Gastrocnemius medialis (tissue), 4 donors: ENCODE measurements at regions not wholly inside any gene's neighbourhood (a gene's known extent, or its start where the extent isn't known, plus 50 kb on each side); places are given as distances from the start of the nearest gene placed in this dataset.

ENCODE experiments used
- ATAC-seq, 2 donors: fragments of 150-250 bp; one replicate each; pipeline ENCODE4 v1.9.1; 2016
- DNase-seq, 2 donors: peaks; one replicate each; pipeline ENCODE4 v3.0.0-alpha.2; 2019
- H3K27ac ChIP-seq, 4 donors: fragments of 200-600 bp; sonication (generic); 1 replicate in 1 of 4; 2 replicates in 3 of 4; pipeline ENCODE4 v1.5.1; 2016 to 2018; ENCODE audit warnings: mild to moderate bottlenecking in 2 of 4, moderate library complexity in 1 of 4
- H3K27me3 ChIP-seq, 3 donors: fragments of 200-600 bp; sonication (generic) in 2 of 3; 1 replicate in 1 of 3; 2 replicates in 2 of 3; pipeline versions ENCODE4 v1.5.1 to v1.6.0; 2016 to 2019; ENCODE audit warnings: mild to moderate bottlenecking in 1 of 3, moderate library complexity in 1 of 3
- H3K36me3 ChIP-seq, 2 donors: fragments of 200-600 bp; sonication (generic) in 1 of 2; one replicate each; pipeline ENCODE4 v1.5.1; 2017 to 2018
- H3K4me1 ChIP-seq, 2 donors: fragments of 200-600 bp; sonication (generic) in 1 of 2; one replicate each; pipeline ENCODE4 v1.5.1; 2016 to 2017; ENCODE audit warnings: mild to moderate bottlenecking in 2 of 2
- H3K4me3 ChIP-seq, 4 donors: fragments of 200-600 bp; sonication (generic) in 3 of 4; 1 replicate in 1 of 4; 2 replicates in 3 of 4; pipeline ENCODE4 v1.5.1; 2016 to 2019; ENCODE audit warnings: mild to moderate bottlenecking in 2 of 4
- H3K9me3 ChIP-seq, 3 donors: fragments of 200-600 bp; sonication (generic) in 2 of 3; 1 replicate in 1 of 3; 2 replicates in 2 of 3; pipeline ENCODE4 v1.5.1; 2016 to 2019
- POLR2A ChIP-seq, 2 donors: fragments of 450-650 bp; IDR thresholded peaks; one replicate each; pipeline ENCODE4 v1.6.1; 2017; ENCODE audit warnings: antibody characterized with exemption in 2 of 2, mild to moderate bottlenecking in 2 of 2, moderate library complexity in 2 of 2
- in situ Hi-C, 4 donors: fragments of 200-750 bp; cut with MboI; loops; one replicate each; pipeline versions ENCODE4 v1.15.0 to v1.8.0; 2017; ENCODE audit warnings: low sequenced_read_pairs in 4 of 4
- intact Hi-C: fragments of 100-400 bp; cut with DNase I; formaldehyde crosslinking; loops from one replicate; pipeline ENCODE4 v1.15.1; 2023; ENCODE audit warnings: low total_unique reads
- TF ChIP-seq, protein P1 (sequence below), 5 experiments: fragments of 450-650 bp in 3 of 5; fragments of 200-600 bp in 2 of 5; sonication (generic) in 2 of 5; IDR thresholded peaks in 4 of 5; conservative IDR thresholded peaks in 1 of 5; 1 replicate in 4 of 5; 2 replicates in 1 of 5; pipeline ENCODE4 v1.5.1; 2016 to 2019; ENCODE audit warnings: antibody characterized with exemption in 5 of 5, mild to moderate bottlenecking in 3 of 5, moderate library complexity in 3 of 5

DNA sequence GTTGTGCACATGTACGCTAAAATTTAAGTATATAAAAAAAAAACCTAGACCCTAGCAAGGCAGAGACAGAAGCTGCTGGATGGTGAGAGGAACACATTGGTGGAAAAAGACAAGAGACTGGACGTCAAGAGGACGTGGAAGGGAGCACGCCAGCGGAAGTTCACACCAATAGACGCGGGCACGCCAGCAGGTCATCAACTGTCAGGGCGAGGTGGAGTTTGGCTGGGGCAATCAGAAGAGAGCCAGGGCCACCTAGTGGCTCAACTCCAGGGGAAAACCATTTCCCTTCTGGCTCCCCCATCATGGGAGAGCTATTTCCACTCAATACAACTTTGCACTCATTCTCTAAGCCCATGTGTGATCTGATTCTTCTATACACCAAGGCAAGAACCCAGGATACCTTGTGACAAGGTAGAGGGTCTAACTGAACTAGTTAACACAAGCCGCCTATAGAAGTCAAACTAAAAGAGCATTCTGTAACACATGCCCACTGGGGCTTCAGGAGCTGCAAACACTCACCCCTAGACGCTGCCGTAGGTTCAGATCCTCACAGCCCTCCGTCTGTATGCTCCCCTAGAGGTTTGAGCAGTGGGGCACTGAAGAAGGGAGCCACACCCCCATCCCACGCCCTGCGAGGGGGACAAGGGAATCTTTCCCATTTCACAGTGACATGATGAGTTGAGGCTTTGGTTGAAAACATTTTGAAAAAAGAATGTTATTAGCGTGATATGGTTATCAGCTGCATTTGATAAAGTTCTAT is 702.7 kb downstream of the TMTC2 start:
- Histone ChIP-seq H3K4me3 (no peak overlapping the region), H3K9me3 (peaks cover 0 to 4% (median 0%) of the 10 kb centered on the region in 3 donors), H3K27me3 (no peaks in the 10 kb centered on the region), H3K27ac (no peak overlapping the region), H3K4me1 (no peaks in the 10 kb centered on the region), H3K36me3 (no peaks in the 10 kb centered on the region)
- intact Hi-C loops: no loop called here
- no peak for DNase-seq
- TF ChIP-seq, protein P1, sequence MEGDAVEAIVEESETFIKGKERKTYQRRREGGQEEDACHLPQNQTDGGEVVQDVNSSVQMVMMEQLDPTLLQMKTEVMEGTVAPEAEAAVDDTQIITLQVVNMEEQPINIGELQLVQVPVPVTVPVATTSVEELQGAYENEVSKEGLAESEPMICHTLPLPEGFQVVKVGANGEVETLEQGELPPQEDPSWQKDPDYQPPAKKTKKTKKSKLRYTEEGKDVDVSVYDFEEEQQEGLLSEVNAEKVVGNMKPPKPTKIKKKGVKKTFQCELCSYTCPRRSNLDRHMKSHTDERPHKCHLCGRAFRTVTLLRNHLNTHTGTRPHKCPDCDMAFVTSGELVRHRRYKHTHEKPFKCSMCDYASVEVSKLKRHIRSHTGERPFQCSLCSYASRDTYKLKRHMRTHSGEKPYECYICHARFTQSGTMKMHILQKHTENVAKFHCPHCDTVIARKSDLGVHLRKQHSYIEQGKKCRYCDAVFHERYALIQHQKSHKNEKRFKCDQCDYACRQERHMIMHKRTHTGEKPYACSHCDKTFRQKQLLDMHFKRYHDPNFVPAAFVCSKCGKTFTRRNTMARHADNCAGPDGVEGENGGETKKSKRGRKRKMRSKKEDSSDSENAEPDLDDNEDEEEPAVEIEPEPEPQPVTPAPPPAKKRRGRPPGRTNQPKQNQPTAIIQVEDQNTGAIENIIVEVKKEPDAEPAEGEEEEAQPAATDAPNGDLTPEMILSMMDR (IDR thresholded peaks at IDR 0.05 in 4 of 5, conservative IDR thresholded peaks at IDR 0.05 in 1 of 5): no peak
- no peak for TF ChIP-seq POLR2A (IDR thresholded peaks at IDR 0.05)
- ATAC-seq: no peak
- in situ Hi-C loops: no loop called here

DNA sequence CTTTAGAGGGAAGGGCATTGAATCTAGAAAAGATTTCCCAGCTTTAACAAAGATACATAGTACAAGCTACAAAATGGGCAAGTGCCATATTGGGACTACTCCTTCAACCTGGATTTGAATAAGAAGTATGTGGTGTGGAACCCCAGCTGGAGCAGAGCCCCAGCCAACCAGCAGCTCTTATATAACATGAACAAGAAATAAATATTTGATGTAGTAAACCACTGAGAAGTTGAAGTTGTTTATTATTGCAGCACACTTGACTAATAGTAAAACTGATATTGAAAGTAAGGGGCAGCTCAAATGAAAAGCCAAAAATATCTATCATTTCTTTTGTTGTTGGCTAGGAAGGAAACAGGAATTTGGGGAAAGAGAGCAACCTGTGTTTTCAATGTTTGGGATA is 701.8 kb downstream of the TMTC2 start:
- Histone ChIP-seq H3K36me3 (no peaks in the 10 kb centered on the region), H3K27me3 (no peaks in the 10 kb centered on the region), H3K9me3 (peaks cover 0 to 4% (median 0%) of the 10 kb centered on the region in 3 donors), H3K4me3 (no peak overlapping the region), H3K27ac (no peak overlapping the region), H3K4me1 (no peaks in the 10 kb centered on the region)
- TF ChIP-seq, protein P1 (IDR thresholded peaks at IDR 0.05 in 4 of 5, conservative IDR thresholded peaks at IDR 0.05 in 1 of 5): no peak
- TF ChIP-seq POLR2A (IDR thresholded peaks at IDR 0.05): no peak
- no peak for ATAC-seq
- in situ Hi-C loops: no loop called here
- no peak for DNase-seq
- intact Hi-C loops: no loop called here

DNA sequence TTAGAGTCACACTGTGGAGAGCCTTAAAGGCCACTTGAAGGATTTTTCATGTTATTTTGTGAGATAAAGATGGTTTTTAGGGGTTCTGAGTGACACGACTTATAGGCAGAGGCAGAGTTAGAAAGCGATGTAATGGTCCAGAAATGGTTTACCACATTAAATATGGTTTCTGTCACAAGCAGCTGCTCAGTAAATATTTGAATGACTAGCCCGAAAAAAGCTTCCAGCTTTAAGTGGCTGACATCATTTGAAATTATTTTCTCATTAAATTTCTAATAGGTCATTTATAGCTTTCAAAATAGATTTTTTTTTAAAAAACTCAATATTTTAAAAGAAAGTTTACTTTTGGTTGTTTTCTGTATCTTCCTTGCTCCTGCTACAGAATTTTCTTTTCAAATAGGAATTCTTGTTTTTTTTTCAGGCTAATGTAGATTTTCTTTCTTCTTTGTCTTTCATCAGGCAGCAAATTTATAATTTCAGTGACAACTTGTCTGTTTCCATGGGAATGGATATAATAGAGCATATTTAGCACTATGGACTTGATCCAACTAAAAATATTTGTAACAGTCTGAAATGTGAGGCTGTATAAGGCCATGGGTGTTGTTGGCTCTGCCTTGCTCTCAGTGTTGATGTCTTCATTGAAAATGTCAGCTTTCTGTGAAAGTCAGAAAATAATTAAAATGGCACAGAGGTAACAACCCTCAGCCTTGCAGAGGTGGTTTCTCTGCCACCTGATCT is 700.0 kb downstream of the TMTC2 start:
- ATAC-seq: no peak
- H3K27ac ChIP-seq: no peak overlapping the region
- TF ChIP-seq POLR2A (IDR thresholded peaks at IDR 0.05): no peak
- TF ChIP-seq, protein P1 (IDR thresholded peaks at IDR 0.05 in 4 of 5, conservative IDR thresholded peaks at IDR 0.05 in 1 of 5): no peak
- peaks cover 0 to 4% (median 0%) of the 10 kb centered on the region in 3 donors for H3K9me3 ChIP-seq
- H3K4me1 ChIP-seq: no peaks in the 10 kb centered on the region
- no peak overlapping the region for H3K4me3 ChIP-seq
- DNase-seq: no peak
- in situ Hi-C loops (no loop called here), intact Hi-C loops (no loop called here)
- no peaks in the 10 kb centered on the region for H3K36me3 ChIP-seq
- H3K27me3 ChIP-seq: no peaks in the 10 kb centered on the region

DNA sequence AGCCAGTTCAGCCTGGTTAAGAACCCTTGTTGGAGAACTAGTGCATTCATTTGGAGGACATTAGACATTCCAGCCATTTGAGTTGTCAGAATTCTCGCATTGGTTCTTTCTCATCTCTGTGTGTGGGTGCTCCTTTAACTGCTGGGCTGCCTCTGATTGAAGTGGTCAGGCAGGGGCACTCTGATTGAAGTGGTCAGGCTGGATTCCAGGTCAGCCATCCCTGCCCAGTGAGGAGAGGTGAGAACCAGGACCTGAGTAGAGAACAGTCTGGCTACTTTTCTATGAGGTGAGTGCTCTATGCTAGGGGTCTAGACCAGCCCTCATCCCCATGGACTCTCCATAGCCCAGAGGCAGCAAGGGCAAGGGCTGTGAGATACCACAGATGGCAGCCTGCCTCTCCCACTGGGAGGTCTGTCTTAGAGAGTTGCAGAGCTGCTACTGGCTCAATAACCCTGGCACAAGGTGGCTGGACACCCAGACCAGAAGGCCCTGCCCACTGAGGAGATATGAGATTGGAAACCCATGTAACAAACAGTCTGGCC is 691.6 kb downstream of the TMTC2 start:
- intact Hi-C loops: no loop called here
- Histone ChIP-seq H3K27me3 (no peaks in the 10 kb centered on the region), H3K4me1 (no peaks in the 10 kb centered on the region), H3K36me3 (no peaks in the 10 kb centered on the region), H3K4me3 (no peak overlapping the region), H3K9me3 (no peaks in the 10 kb centered on the region), H3K27ac (no peak overlapping the region)
- in situ Hi-C loops: no loop called here
- DNase-seq: no peak
- TF ChIP-seq, protein P1 (IDR thresholded peaks at IDR 0.05 in 4 of 5, conservative IDR thresholded peaks at IDR 0.05 in 1 of 5): no peak
- no peak for TF ChIP-seq POLR2A (IDR thresholded peaks at IDR 0.05)
- no peak for ATAC-seq
